K562 (cell line): ENCODE measurements at regions not wholly inside any gene's neighbourhood (a gene's known extent, or its start where the extent isn't known, plus 50 kb on each side); places are given as distances from the start of the nearest gene placed in this dataset.

Experiments
- ATAC-seq: fragments of 200-7000 bp; cut with Tn5 transposase; 3 replicates; pipeline ENCODE4 v1.9.1; 2020; ENCODE audit warnings: moderate library complexity
- BruUV-seq: library from RNA; stranded (reverse); fragments of 400-500 nt; replicated peaks from 2 replicates; lab custom pipeline; 2021; lab: Mats Ljungman, UMichigan
- CTCF ChIA-PET: fragments of 300-600 bp; formaldehyde crosslinking; extraction: SDS; loops from one replicate; lab custom pipeline; 2021; ENCODE audit warnings: low intra/inter-chr PET ratio; lab: Yijun Ruan, JAX
- POLR2A ChIA-PET: fragments of 300-600, 350-650 bp; sonication (Branson Sonifier 250); formaldehyde crosslinking; extraction: SDS; loops from one replicate; lab custom pipeline; 2021; ENCODE audit warnings: antibody characterized with exemption, inconsistent platforms; lab: Yijun Ruan, JAX
- DNase-seq, 4 experiments: peaks; one replicate each; pipeline versions ENCODE4 v3.0.0 to v3.0.0-alpha.2; 2011 to 2018; ENCODE audit warnings: low spot score in 3 of 4, mixed read lengths in 3 of 4; ENCODE audit errors: extremely low read depth in 1 of 4
- FAIRE-seq: peaks from 2 replicates; lab custom pipeline; 2011; peaks lifted over from hg19 to GRCh38; lab: Jason Lieb, UNC
- H2AFZ ChIP-seq: 2 replicates; pipeline ENCODE4 v1.6.0; 2011; ENCODE audit warnings: low read depth, low read length, control low read depth, inconsistent platforms
- H3K27ac ChIP-seq: fragments of 200-600 bp; 3 replicates; pipeline ENCODE4 v1.8.0; 2011; ENCODE audit warnings: low read depth, mild to moderate bottlenecking, control low read depth, inconsistent platforms, low read length, moderate library complexity, mixed read lengths; ENCODE audit errors: extremely low read depth
- H3K27me3 ChIP-seq, 2 experiments: fragments of 300-600 bp in 1 of 2; 2 replicates in 1 of 2; 3 replicates in 1 of 2; pipeline versions ENCODE4 v1.6.0 to v1.8.0; 2011; ENCODE audit warnings: inconsistent platforms in 2 of 2, low read length in 2 of 2, mild to moderate bottlenecking in 1 of 2, mixed read lengths in 1 of 2, moderate library complexity in 1 of 2; ENCODE audit not compliant: control insufficient read depth in 2 of 2, insufficient read depth in 2 of 2
- H3K36me3 ChIP-seq: fragments of 300-600 bp; 3 replicates; pipeline ENCODE4 v1.8.0; 2011; ENCODE audit warnings: mild to moderate bottlenecking, low read length, inconsistent platforms; ENCODE audit not compliant: control insufficient read depth, insufficient read depth
- H3K4me1 ChIP-seq, 2 experiments: fragments of 200-600 bp in 1 of 2; replicated peaks in 1 of 2; 2 replicates in 1 of 2; 3 replicates in 1 of 2; pipeline versions ENCODE4 v1.5.1 to v1.8.0; 2011; ENCODE audit warnings: inconsistent platforms in 2 of 2, low read length in 2 of 2, mild to moderate bottlenecking in 1 of 2, mixed read lengths in 1 of 2, moderate library complexity in 1 of 2; ENCODE audit not compliant: control insufficient read depth in 2 of 2, insufficient read depth in 2 of 2
- H3K4me2 ChIP-seq: 2 replicates; pipeline ENCODE4 v1.6.1; 2011; ENCODE audit warnings: low read length, control low read depth, inconsistent platforms, mixed read lengths; ENCODE audit not compliant: insufficient read depth
- H3K4me3 ChIP-seq: fragments of 200-600 bp; sonication (generic), shearing (Covaris generic); 2 replicates; pipeline ENCODE4 v1.5.1; 2016; ENCODE audit warnings: control low read depth, inconsistent platforms
- H3K79me2 ChIP-seq: fragments of 200-600 bp; 3 replicates; pipeline ENCODE4 v1.8.0; 2011; ENCODE audit warnings: low read length, inconsistent platforms; ENCODE audit not compliant: control insufficient read depth, insufficient read depth
- H3K9ac ChIP-seq, 2 experiments: 2 replicates each; pipeline versions ENCODE4 v1.6.0 to v1.6.1; 2011; ENCODE audit warnings: low read depth in 2 of 2, low read length in 2 of 2, control low read depth in 1 of 2, inconsistent platforms in 1 of 2, mild to moderate bottlenecking in 1 of 2, mixed read lengths in 1 of 2; ENCODE audit not compliant: insufficient read depth in 1 of 2
- H3K9me1 ChIP-seq: one replicate; pipeline ENCODE4 v1.6.0; 2011; ENCODE audit warnings: inconsistent platforms, mild to moderate bottlenecking, low read length, moderate library complexity; ENCODE audit not compliant: control insufficient read depth, insufficient read depth
- H3K9me3 ChIP-seq: replicated peaks from 2 replicates; pipeline ENCODE4 v1.5.1; 2011; ENCODE audit warnings: low read depth, low read length, inconsistent platforms; ENCODE audit not compliant: control insufficient read depth, insufficient read depth
- H4K20me1 ChIP-seq: replicated peaks from 2 replicates; pipeline ENCODE4 v1.6.1; 2011; ENCODE audit warnings: low read length, inconsistent platforms, mixed read lengths; ENCODE audit not compliant: control insufficient read depth, insufficient read depth
- FOXK2 ChIP-seq, 2 experiments: fragments of 450-650 bp; IDR thresholded peaks in 1 of 2; conservative IDR thresholded peaks in 1 of 2; 2 replicates each; pipeline ENCODE4 v1.6.1; 2016; ENCODE audit warnings: low read depth in 2 of 2, mild to moderate bottlenecking in 1 of 2
- MBD2 ChIP-seq: sonication (generic); IDR thresholded peaks from 2 replicates; pipeline ENCODE4 v1.6.1; 2016; ENCODE audit warnings: low read depth, borderline replicate concordance
- MCM5 ChIP-seq: fragments of 450-650 bp; IDR thresholded peaks from 2 replicates; pipeline ENCODE4 v1.6.1; 2016; ENCODE audit warnings: low read depth
- NRF1 ChIP-seq, 2 experiments: fragments of 450-650 bp; IDR thresholded peaks in 1 of 2; conservative IDR thresholded peaks in 1 of 2; 2 replicates each; pipeline ENCODE4 v1.6.1; 2014; ENCODE audit warnings: mild to moderate bottlenecking in 2 of 2
- RAD21 ChIP-seq, 2 experiments: fragments of 250-450 bp in 1 of 2; fragments of 450-650 bp in 1 of 2; sonication (Bioruptor Pico) in 1 of 2; formaldehyde crosslinking in 1 of 2; IDR thresholded peaks in 1 of 2; conservative IDR thresholded peaks in 1 of 2; 2 replicates each; pipeline versions ENCODE4 v1.4.0 to v1.8.0; 2020 to 2022; ENCODE audit warnings: mild to moderate bottlenecking in 2 of 2, moderate library complexity in 1 of 2
- RFX7 ChIP-seq: fragments of 250-450 bp; sonication (Bioruptor Pico); IDR thresholded peaks from 2 replicates; pipeline ENCODE4 v1.5.1; 2021; ENCODE audit warnings: mild to moderate bottlenecking
- SAP30 ChIP-seq: fragments of 200-600 bp; sonication (generic); IDR thresholded peaks from 2 replicates; pipeline ENCODE4 v1.6.1; 2012; ENCODE audit warnings: borderline replicate concordance, low read depth, mild to moderate bottlenecking, moderate library complexity, low read length, control low read depth, inconsistent platforms; ENCODE audit not compliant: insufficient read depth, poor library complexity, severe bottlenecking
- TOE1 ChIP-seq, 2 experiments: fragments of 450-650 bp in 1 of 2; sonication (generic) in 1 of 2; formaldehyde crosslinking in 1 of 2; IDR thresholded peaks; 2 replicates each; pipeline versions ENCODE4 v1.7.1 to v1.8.0; 2016 to 2022; ENCODE audit warnings: borderline replicate concordance in 2 of 2, mild to moderate bottlenecking in 2 of 2, antibody characterized with exemption in 1 of 2, inconsistent platforms in 1 of 2, low read depth in 1 of 2, missing genetic modification reagents in 1 of 2, moderate library complexity in 1 of 2
- WGBS: fragments of 100-300 bp; shearing (Covaris generic); methylation state at CpG from one replicate; pipeline ENCODE4 v1.1.6; 2016; ENCODE audit warnings: low coverage, mixed read lengths; ENCODE audit not compliant: insufficient coverage; ENCODE audit errors: missing lambda C conversion rate; 5-methylcytosine and 5-hydroxymethylcytosine counted together
- in situ Hi-C: fragments of 300-500 bp; cut with MboI; formaldehyde crosslinking; loops from 4 replicates; pipeline ENCODE4 v1.15.0; 2018; ENCODE audit warnings: inconsistent platforms, mixed read lengths
- intact Hi-C: fragments of 100-400 bp; cut with micrococcal nuclease; formaldehyde crosslinking; loops from 2 replicates; pipeline ENCODE4 v1.14.2; 2022
- TF ChIP-seq, protein P1 (sequence below), 2 experiments: IDR thresholded peaks; 2 replicates each; pipeline ENCODE4 v1.6.1; 2012; ENCODE audit warnings: improper control_type of control experiment in 2 of 2, low read depth in 2 of 2, low read length in 2 of 2, borderline replicate concordance in 1 of 2
- TF ChIP-seq, protein P2 (sequence below), 2 experiments: IDR thresholded peaks in 1 of 2; conservative IDR thresholded peaks in 1 of 2; 2 replicates each; pipeline ENCODE4 v1.6.1; 2016; ENCODE audit warnings: low read depth in 2 of 2, mild to moderate bottlenecking in 1 of 2, missing compliant biosample characterization in 1 of 2, missing genetic modification characterization in 1 of 2, moderate library complexity in 1 of 2
- TF ChIP-seq, protein P3 (sequence below): fragments of 450-650 bp; formaldehyde crosslinking; IDR thresholded peaks from 2 replicates; pipeline ENCODE4 v1.4.0; 2020; ENCODE audit warnings: mild to moderate bottlenecking, mixed read lengths
- TF ChIP-seq, protein P4 (sequence below): sonication (generic); formaldehyde crosslinking; IDR thresholded peaks from 2 replicates; pipeline ENCODE4 v1.5.0; 2020; ENCODE audit warnings: missing genetic modification reagents

DNA sequence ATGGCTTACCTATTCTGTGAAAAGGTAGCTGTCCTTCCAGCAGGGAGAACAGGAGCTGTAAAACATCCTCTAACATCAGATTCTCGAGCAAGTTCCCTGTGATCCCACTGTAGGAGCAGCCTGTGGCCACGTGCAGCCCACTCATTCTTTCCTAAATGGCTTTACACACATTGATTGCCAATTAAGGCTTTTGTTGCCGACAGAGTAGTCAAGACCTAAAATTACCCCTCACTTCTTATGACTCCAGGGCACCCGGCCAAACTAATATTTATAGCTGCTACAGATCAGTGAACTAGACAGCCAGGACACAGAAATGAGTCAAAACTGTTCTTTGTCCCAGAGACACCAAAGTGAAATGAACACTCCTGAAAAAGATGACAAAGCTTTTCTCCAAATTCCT is 832.1 kb downstream of the SORCS3 start:
- no peak overlapping the region for H3K4me3 ChIP-seq
- BruUV-seq: no TSS peak
- no peaks in the 10 kb centered on the region for H3K27me3 ChIP-seq
- no peaks in the 10 kb centered on the region for H3K36me3 ChIP-seq
- H3K9ac ChIP-seq: no peak overlapping the region
- ATAC-seq (no peak), FAIRE-seq (no peak), DNase-seq (no peak)
- H4K20me1 ChIP-seq: no peaks in the 10 kb centered on the region
- no peaks in the 10 kb centered on the region for H3K79me2 ChIP-seq
- POLR2A ChIA-PET: no interaction called here
- CTCF ChIA-PET: no interaction called here
- 0% methylated on average over 4 of the region's 4 CpGs for WGBS
- in situ Hi-C loops: no loop called here
- intact Hi-C loops: no loop called here
- no peak overlapping the region for H2AFZ ChIP-seq
- no peaks in the 10 kb centered on the region for H3K9me1 ChIP-seq
- H3K27ac ChIP-seq: no peak overlapping the region
- H3K4me1 ChIP-seq: no peaks in the 10 kb centered on the region
- no peak overlapping the region for H3K4me2 ChIP-seq
- no peaks in the 10 kb centered on the region for H3K9me3 ChIP-seq
- TF ChIP-seq SAP30 (no peak), RFX7 (CRISPR knock-in tag) (no peak), MCM5 (no peak), MBD2 (no peak), TOE1 (IDR thresholded peaks at IDR 0.05; ENCODE audit: borderline replicate concordance) (no peak), TOE1 (CRISPR knock-in tag; IDR thresholded peaks at IDR 0.05; ENCODE audit: borderline replicate concordance, low read depth) (no peak), RAD21 (CRISPR knock-in tag; conservative IDR thresholded peaks at IDR 0.05 in 1 of 2, IDR thresholded peaks at IDR 0.05 in 1 of 2) (no peak), NRF1 (conservative IDR thresholded peaks at IDR 0.05 in 1 of 2, IDR thresholded peaks at IDR 0.05 in 1 of 2) (no peak), FOXK2 (conservative IDR thresholded peaks at IDR 0.05 in 1 of 2, IDR thresholded peaks at IDR 0.05 in 1 of 2; ENCODE audit: low read depth in 2 of 2) (no peak)
- TF ChIP-seq, protein P1, sequence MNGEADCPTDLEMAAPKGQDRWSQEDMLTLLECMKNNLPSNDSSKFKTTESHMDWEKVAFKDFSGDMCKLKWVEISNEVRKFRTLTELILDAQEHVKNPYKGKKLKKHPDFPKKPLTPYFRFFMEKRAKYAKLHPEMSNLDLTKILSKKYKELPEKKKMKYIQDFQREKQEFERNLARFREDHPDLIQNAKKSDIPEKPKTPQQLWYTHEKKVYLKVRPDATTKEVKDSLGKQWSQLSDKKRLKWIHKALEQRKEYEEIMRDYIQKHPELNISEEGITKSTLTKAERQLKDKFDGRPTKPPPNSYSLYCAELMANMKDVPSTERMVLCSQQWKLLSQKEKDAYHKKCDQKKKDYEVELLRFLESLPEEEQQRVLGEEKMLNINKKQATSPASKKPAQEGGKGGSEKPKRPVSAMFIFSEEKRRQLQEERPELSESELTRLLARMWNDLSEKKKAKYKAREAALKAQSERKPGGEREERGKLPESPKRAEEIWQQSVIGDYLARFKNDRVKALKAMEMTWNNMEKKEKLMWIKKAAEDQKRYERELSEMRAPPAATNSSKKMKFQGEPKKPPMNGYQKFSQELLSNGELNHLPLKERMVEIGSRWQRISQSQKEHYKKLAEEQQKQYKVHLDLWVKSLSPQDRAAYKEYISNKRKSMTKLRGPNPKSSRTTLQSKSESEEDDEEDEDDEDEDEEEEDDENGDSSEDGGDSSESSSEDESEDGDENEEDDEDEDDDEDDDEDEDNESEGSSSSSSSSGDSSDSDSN (IDR thresholded peaks at IDR 0.05; ENCODE audit: borderline replicate concordance in 1 of 2, low read depth in 2 of 2, low read length in 2 of 2): no peak
- TF ChIP-seq, protein P2, sequence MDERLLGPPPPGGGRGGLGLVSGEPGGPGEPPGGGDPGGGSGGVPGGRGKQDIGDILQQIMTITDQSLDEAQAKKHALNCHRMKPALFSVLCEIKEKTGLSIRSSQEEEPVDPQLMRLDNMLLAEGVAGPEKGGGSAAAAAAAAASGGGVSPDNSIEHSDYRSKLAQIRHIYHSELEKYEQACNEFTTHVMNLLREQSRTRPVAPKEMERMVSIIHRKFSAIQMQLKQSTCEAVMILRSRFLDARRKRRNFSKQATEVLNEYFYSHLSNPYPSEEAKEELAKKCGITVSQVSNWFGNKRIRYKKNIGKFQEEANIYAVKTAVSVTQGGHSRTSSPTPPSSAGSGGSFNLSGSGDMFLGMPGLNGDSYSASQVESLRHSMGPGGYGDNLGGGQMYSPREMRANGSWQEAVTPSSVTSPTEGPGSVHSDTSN (CRISPR knock-in tag; IDR thresholded peaks at IDR 0.05; ENCODE audit: low read depth): no peak
- TF ChIP-seq, protein P2 (tag; conservative IDR thresholded peaks at IDR 0.05; ENCODE audit: low read depth): no peak
- TF ChIP-seq, protein P3, sequence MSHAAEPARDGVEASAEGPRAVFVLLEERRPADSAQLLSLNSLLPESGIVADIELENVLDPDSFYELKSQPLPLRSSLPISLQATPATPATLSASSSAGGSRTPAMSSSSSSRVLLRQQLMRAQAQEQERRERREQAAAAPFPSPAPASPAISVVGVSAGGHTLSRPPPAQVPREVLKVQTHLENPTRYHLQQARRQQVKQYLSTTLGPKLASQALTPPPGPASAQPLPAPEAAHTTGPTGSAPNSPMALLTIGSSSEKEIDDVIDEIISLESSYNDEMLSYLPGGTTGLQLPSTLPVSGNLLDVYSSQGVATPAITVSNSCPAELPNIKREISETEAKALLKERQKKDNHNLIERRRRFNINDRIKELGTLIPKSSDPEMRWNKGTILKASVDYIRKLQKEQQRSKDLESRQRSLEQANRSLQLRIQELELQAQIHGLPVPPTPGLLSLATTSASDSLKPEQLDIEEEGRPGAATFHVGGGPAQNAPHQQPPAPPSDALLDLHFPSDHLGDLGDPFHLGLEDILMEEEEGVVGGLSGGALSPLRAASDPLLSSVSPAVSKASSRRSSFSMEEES (CRISPR knock-in tag): no peak
- TF ChIP-seq, protein P4, sequence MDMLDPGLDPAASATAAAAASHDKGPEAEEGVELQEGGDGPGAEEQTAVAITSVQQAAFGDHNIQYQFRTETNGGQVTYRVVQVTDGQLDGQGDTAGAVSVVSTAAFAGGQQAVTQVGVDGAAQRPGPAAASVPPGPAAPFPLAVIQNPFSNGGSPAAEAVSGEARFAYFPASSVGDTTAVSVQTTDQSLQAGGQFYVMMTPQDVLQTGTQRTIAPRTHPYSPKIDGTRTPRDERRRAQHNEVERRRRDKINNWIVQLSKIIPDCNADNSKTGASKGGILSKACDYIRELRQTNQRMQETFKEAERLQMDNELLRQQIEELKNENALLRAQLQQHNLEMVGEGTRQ (CRISPR knock-in tag): no peak
